ENCODE measurements at regions not wholly inside any gene's neighbourhood (a gene's known extent, or its start where the extent isn't known, plus 50 kb on each side); places are given as distances from the start of the nearest gene placed in this dataset.

DNA sequence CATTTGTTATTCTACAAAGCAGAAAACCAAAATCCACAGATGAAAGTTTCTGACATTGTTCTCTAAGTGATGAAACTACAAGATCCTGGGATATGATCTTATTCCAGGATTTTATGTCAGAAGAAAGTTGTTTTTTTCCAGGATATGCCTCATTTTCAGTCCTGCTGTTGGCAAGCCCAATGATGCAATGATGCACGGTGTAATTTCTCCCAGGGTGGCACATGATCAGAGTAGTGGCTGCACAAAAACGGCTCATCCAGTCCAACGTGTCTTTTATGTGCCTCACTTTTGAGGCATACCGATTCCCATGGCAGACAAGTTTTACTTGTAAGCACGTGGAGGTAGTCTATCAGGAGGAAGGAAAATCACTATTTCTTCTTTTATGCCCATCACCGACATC is 302.3 kb upstream of the JAG1 start:
- TF ChIP-seq POLR2A (IDR thresholded peaks at IDR 0.05; ENCODE audit: borderline replicate concordance, extremely low read depth, insufficient read depth, insufficient read length) (no peak), YY1 (IDR thresholded peaks at IDR 0.05; ENCODE audit: extremely low read depth, insufficient replicate concordance, low read depth, low read length) (no peak), EZH2phosphoT487 (IDR thresholded peaks at IDR 0.05; ENCODE audit: borderline replicate concordance) (no peak), POLR2AphosphoS5 (IDR thresholded peaks at IDR 0.05; ENCODE audit: low read depth, low read length) (no peak), TCF7L2 (IDR thresholded peaks at IDR 0.05; ENCODE audit: borderline replicate concordance, extremely low read depth, insufficient read depth, insufficient read length) (no peak), CEBPB (IDR thresholded peaks at IDR 0.05; ENCODE audit: low read depth) (no peak), SP1 (IDR thresholded peaks at IDR 0.05; ENCODE audit: low read depth) (no peak), ZFX (IDR thresholded peaks at IDR 0.05) (no peak), EZH2 (IDR thresholded peaks at IDR 0.05) (no peak)
- TF ChIP-seq, protein P1, sequence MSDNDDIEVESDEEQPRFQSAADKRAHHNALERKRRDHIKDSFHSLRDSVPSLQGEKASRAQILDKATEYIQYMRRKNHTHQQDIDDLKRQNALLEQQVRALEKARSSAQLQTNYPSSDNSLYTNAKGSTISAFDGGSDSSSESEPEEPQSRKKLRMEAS (IDR thresholded peaks at IDR 0.05) = no peak
- TF ChIP-seq, protein P2, sequence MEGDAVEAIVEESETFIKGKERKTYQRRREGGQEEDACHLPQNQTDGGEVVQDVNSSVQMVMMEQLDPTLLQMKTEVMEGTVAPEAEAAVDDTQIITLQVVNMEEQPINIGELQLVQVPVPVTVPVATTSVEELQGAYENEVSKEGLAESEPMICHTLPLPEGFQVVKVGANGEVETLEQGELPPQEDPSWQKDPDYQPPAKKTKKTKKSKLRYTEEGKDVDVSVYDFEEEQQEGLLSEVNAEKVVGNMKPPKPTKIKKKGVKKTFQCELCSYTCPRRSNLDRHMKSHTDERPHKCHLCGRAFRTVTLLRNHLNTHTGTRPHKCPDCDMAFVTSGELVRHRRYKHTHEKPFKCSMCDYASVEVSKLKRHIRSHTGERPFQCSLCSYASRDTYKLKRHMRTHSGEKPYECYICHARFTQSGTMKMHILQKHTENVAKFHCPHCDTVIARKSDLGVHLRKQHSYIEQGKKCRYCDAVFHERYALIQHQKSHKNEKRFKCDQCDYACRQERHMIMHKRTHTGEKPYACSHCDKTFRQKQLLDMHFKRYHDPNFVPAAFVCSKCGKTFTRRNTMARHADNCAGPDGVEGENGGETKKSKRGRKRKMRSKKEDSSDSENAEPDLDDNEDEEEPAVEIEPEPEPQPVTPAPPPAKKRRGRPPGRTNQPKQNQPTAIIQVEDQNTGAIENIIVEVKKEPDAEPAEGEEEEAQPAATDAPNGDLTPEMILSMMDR (IDR thresholded peaks at IDR 0.05 in 2 of 3, conservative IDR thresholded peaks at IDR 0.05 in 1 of 3; ENCODE audit: borderline replicate concordance in 1 of 3, insufficient read depth in 1 of 3, low read depth in 2 of 3, low read length in 2 of 3) = no peak
- TF ChIP-seq, protein P3, sequence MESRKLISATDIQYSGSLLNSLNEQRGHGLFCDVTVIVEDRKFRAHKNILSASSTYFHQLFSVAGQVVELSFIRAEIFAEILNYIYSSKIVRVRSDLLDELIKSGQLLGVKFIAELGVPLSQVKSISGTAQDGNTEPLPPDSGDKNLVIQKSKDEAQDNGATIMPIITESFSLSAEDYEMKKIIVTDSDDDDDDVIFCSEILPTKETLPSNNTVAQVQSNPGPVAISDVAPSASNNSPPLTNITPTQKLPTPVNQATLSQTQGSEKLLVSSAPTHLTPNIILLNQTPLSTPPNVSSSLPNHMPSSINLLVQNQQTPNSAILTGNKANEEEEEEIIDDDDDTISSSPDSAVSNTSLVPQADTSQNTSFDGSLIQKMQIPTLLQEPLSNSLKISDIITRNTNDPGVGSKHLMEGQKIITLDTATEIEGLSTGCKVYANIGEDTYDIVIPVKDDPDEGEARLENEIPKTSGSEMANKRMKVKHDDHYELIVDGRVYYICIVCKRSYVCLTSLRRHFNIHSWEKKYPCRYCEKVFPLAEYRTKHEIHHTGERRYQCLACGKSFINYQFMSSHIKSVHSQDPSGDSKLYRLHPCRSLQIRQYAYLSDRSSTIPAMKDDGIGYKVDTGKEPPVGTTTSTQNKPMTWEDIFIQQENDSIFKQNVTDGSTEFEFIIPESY (IDR thresholded peaks at IDR 0.05; ENCODE audit: extremely low read depth, insufficient replicate concordance, low read length) = no peak
- TF ChIP-seq, protein P4, sequence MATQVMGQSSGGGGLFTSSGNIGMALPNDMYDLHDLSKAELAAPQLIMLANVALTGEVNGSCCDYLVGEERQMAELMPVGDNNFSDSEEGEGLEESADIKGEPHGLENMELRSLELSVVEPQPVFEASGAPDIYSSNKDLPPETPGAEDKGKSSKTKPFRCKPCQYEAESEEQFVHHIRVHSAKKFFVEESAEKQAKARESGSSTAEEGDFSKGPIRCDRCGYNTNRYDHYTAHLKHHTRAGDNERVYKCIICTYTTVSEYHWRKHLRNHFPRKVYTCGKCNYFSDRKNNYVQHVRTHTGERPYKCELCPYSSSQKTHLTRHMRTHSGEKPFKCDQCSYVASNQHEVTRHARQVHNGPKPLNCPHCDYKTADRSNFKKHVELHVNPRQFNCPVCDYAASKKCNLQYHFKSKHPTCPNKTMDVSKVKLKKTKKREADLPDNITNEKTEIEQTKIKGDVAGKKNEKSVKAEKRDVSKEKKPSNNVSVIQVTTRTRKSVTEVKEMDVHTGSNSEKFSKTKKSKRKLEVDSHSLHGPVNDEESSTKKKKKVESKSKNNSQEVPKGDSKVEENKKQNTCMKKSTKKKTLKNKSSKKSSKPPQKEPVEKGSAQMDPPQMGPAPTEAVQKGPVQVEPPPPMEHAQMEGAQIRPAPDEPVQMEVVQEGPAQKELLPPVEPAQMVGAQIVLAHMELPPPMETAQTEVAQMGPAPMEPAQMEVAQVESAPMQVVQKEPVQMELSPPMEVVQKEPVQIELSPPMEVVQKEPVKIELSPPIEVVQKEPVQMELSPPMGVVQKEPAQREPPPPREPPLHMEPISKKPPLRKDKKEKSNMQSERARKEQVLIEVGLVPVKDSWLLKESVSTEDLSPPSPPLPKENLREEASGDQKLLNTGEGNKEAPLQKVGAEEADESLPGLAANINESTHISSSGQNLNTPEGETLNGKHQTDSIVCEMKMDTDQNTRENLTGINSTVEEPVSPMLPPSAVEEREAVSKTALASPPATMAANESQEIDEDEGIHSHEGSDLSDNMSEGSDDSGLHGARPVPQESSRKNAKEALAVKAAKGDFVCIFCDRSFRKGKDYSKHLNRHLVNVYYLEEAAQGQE (IDR thresholded peaks at IDR 0.05; ENCODE audit: low read depth) = no peak
